ENCODE measurements at regions not wholly inside any gene's neighbourhood (a gene's known extent, or its start where the extent isn't known, plus 50 kb on each side); places are given as distances from the start of the nearest gene placed in this dataset.
"Not testable (repeated sequence)": the region's sequence is repeated elsewhere in the genome, so short reads cannot be mapped to it uniquely, and the experiment has no call there.

- no peak for DNase-seq
These were observed 355.5 kb downstream of the LRRIQ3 start for GRCh38 chr1:73842436-73842835.

- DNase-seq, result peak in 2 of 3 donors; percentile 3 to 10
These were observed 358.1 kb downstream of the LRRIQ3 start for GRCh38 chr1:73839922-73840321.

- DNase-seq, result no peak
These were observed 365.4 kb downstream of the LRRIQ3 start for GRCh38 chr1:73832276-73833181.

- DNase-seq, result not testable (repeated sequence)
These were observed 370.7 kb downstream of the LRRIQ3 start for GRCh38 chr1:73827283-73827682.

GRCh38 chr1:73824065-73824464, 373.9 kb downstream of the LRRIQ3 start:
- no peak for DNase-seq

- peak in 1 of 3 donors; percentile 16 for DNase-seq
These were observed 376.5 kb downstream of the LRRIQ3 start for GRCh38 chr1:73821520-73821919.

- no peak for DNase-seq
These were observed 377.1 kb downstream of the LRRIQ3 start for GRCh38 chr1:73820843-73821242.

- DNase-seq, result no peak
These were observed 384.3 kb downstream of the LRRIQ3 start for GRCh38 chr1:73813716-73814115.

GRCh38 chr1:73813236-73813635, 384.7 kb downstream of the LRRIQ3 start:
- no peak for DNase-seq

- DNase-seq, result no peak
These were observed 386.2 kb downstream of the LRRIQ3 start for GRCh38 chr1:73811798-73812197.

GRCh38 chr1:73804935-73805334, 393.0 kb downstream of the LRRIQ3 start:
- no peak for DNase-seq

GRCh38 chr1:73803380-73803779, 394.6 kb downstream of the LRRIQ3 start:
- no peak for DNase-seq

GRCh38 chr1:73801912-73802429, 396.0 kb downstream of the LRRIQ3 start:
- no peak for DNase-seq

- no peak for DNase-seq
These were observed 397.6 kb downstream of the LRRIQ3 start for GRCh38 chr1:73800376-73800775.

GRCh38 chr1:73789965-73790364, 408.0 kb downstream of the LRRIQ3 start:
- DNase-seq, result no peak

GRCh38 chr1:73784026-73784425, 413.9 kb downstream of the LRRIQ3 start:
- DNase-seq, result no peak

GRCh38 chr1:73783352-73783751, 414.6 kb downstream of the LRRIQ3 start:
- DNase-seq, result no peak

- no peak for DNase-seq
These were observed 415.1 kb downstream of the LRRIQ3 start for GRCh38 chr1:73782901-73783300.

GRCh38 chr1:73781251-73781650, 416.7 kb downstream of the LRRIQ3 start:
- DNase-seq, result no peak

- no peak for DNase-seq
These were observed 419.5 kb downstream of the LRRIQ3 start for GRCh38 chr1:73778471-73778870.

GRCh38 chr1:73775896-73776295, 422.1 kb downstream of the LRRIQ3 start:
- no peak for DNase-seq

GRCh38 chr1:73772941-73773340, 425.0 kb downstream of the LRRIQ3 start:
- no peak for DNase-seq

GRCh38 chr1:73771396-73771795, 426.6 kb downstream of the LRRIQ3 start:
- DNase-seq, result no peak

- DNase-seq, result no peak
These were observed 427.7 kb downstream of the LRRIQ3 start for GRCh38 chr1:73770109-73770905.
